ENCODE measurements at regions not wholly inside any gene's neighbourhood (a gene's known extent, or its start where the extent isn't known, plus 50 kb on each side); places are given as distances from the start of the nearest gene placed in this dataset.

GRCh38 chr12:118822512-118822911 is 158.8 kb upstream of the SRRM4 start:
- Mint-ChIP-seq H3K4me1 (no peaks in the 10 kb centered on the region), H3K36me3 (no peaks in the 10 kb centered on the region), H3K27me3 (no peaks in the 10 kb centered on the region), H3K4me3 (no peak overlapping the region), H3K27ac (no peak overlapping the region), H3K9me3 (peaks cover 4 to 9% (median 8%) of the 10 kb centered on the region in 3 donors)
- WGBS (ENCODE audit: insufficient coverage), result 100% methylated on average over 1 of the region's 3 CpGs
- no peaks in the 10 kb centered on the region for H3K9me3 ChIP-seq
- H3K4me1 ChIP-seq (ENCODE audit: control insufficient read depth in 1 of 2, extremely low read depth in 1 of 2, insufficient read depth in 2 of 2, low read length in 2 of 2), result no peaks in the 10 kb centered on the region
- no peaks in the 10 kb centered on the region for H3K36me3 ChIP-seq (ENCODE audit: control insufficient read depth in 2 of 2, extremely low read depth in 1 of 2, insufficient read depth in 1 of 2, low read length in 1 of 2)
- H3K27ac ChIP-seq (ENCODE audit: low read length), result no peak overlapping the region
- DNase-seq (no peak), ATAC-seq (replicated peaks in 1 of 4) (no peak)
- H3K4me3 ChIP-seq (ENCODE audit: control insufficient read depth in 1 of 2, extremely low read depth in 1 of 2, low read length in 1 of 2), result no peak overlapping the region
- no peaks in the 10 kb centered on the region for H3K27me3 ChIP-seq (replicated peaks in 1 of 2; ENCODE audit: control insufficient read depth in 2 of 2, extremely low read depth in 1 of 2, insufficient read depth in 2 of 2, low read length in 1 of 2)
- ChIA-PET CTCF (no interaction called here), POLR2A (no interaction called here)

DNA sequence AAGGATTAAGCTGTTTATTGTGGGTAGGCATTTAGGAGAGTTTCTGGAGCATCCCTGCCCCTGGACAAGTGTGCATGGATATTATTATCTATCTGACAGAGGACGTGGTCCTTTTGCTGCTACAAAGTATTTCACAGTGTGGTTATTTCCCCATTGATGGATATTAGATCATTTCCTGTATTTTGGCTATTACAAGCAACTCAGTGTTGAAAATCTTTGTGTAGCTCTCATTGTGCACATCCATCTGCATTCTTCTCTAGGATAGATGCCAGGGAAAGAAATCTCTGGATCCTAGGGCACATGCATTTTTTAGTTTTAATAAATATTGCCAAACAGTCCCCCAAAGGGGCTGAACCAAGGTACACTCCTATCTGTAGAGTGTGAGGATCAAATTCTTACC is 154.3 kb upstream of the SRRM4 start:
- no peaks in the 10 kb centered on the region for H3K4me1 Mint-ChIP-seq
- H3K27me3 Mint-ChIP-seq, result no peaks in the 10 kb centered on the region
- no peaks in the 10 kb centered on the region for H3K9me3 ChIP-seq
- peaks cover 5 to 7% (median 5%) of the 10 kb centered on the region in 3 donors for H3K9me3 Mint-ChIP-seq
- no peak for ATAC-seq (replicated peaks in 1 of 4)
- WGBS (ENCODE audit: insufficient coverage), result 0% methylated on average over 1 of the region's 1 CpG
- no peaks in the 10 kb centered on the region for H3K36me3 ChIP-seq (ENCODE audit: control insufficient read depth in 2 of 2, extremely low read depth in 1 of 2, insufficient read depth in 1 of 2, low read length in 1 of 2)
- H3K27me3 ChIP-seq (replicated peaks in 1 of 2; ENCODE audit: control insufficient read depth in 2 of 2, extremely low read depth in 1 of 2, insufficient read depth in 2 of 2, low read length in 1 of 2), result no peaks in the 10 kb centered on the region
- H3K36me3 Mint-ChIP-seq, result no peaks in the 10 kb centered on the region
- H3K27ac Mint-ChIP-seq, result no peak overlapping the region
- H3K27ac ChIP-seq (ENCODE audit: low read length), result no peak overlapping the region
- no peak overlapping the region for H3K4me3 Mint-ChIP-seq
- H3K4me3 ChIP-seq (ENCODE audit: control insufficient read depth in 1 of 2, extremely low read depth in 1 of 2, low read length in 1 of 2), result no peak overlapping the region
- POLR2A ChIA-PET, result no interaction called here
- H3K4me1 ChIP-seq (ENCODE audit: control insufficient read depth in 1 of 2, extremely low read depth in 1 of 2, insufficient read depth in 2 of 2, low read length in 2 of 2), result no peaks in the 10 kb centered on the region
- CTCF ChIA-PET, result no interaction called here
- no peak for DNase-seq

- no peaks in the 10 kb centered on the region for H3K27me3 ChIP-seq (replicated peaks in 1 of 2; ENCODE audit: control insufficient read depth in 2 of 2, extremely low read depth in 1 of 2, insufficient read depth in 2 of 2, low read length in 1 of 2)
- no peaks in the 10 kb centered on the region for H3K9me3 ChIP-seq
- ChIA-PET CTCF (no interaction called here), POLR2A (no interaction called here)
- no peak for DNase-seq
- Mint-ChIP-seq H3K4me3 (no peak overlapping the region), H3K36me3 (no peaks in the 10 kb centered on the region), H3K4me1 (no peaks in the 10 kb centered on the region), H3K9me3 (peaks cover 0 to 7% (median 5%) of the 10 kb centered on the region in 3 donors), H3K27me3 (no peaks in the 10 kb centered on the region), H3K27ac (no peak overlapping the region)
- H3K27ac ChIP-seq (ENCODE audit: low read length), result no peak overlapping the region
- no peaks in the 10 kb centered on the region for H3K36me3 ChIP-seq (ENCODE audit: control insufficient read depth in 2 of 2, extremely low read depth in 1 of 2, insufficient read depth in 1 of 2, low read length in 1 of 2)
- WGBS (ENCODE audit: insufficient coverage), result 85% methylated on average over 4 of the region's 6 CpGs
- no peak for ATAC-seq (replicated peaks in 1 of 4)
- no peaks in the 10 kb centered on the region for H3K4me1 ChIP-seq (ENCODE audit: control insufficient read depth in 1 of 2, extremely low read depth in 1 of 2, insufficient read depth in 2 of 2, low read length in 2 of 2)
- no peak overlapping the region for H3K4me3 ChIP-seq (ENCODE audit: control insufficient read depth in 1 of 2, extremely low read depth in 1 of 2, low read length in 1 of 2)
Observed at GRCh38 chr12:118827606-118828005, 153.7 kb upstream of the SRRM4 start.

- Mint-ChIP-seq H3K36me3 (no peaks in the 10 kb centered on the region), H3K9me3 (peaks cover 7 to 13% (median 8%) of the 10 kb centered on the region in 3 donors), H3K4me1 (no peaks in the 10 kb centered on the region), H3K4me3 (no peak overlapping the region), H3K27ac (no peak overlapping the region), H3K27me3 (peaks cover 5 to 8% of the 10 kb centered on the region in 2 donors)
- ChIA-PET CTCF (no interaction called here), POLR2A (no interaction called here)
- no peak overlapping the region for H3K4me3 ChIP-seq (ENCODE audit: control insufficient read depth in 1 of 2, extremely low read depth in 1 of 2, low read length in 1 of 2)
- no peaks in the 10 kb centered on the region for H3K9me3 ChIP-seq
- no peak overlapping the region for H3K27ac ChIP-seq (ENCODE audit: low read length)
- DNase-seq (no peak), ATAC-seq (replicated peaks in 1 of 4) (no peak)
- no CpG with 5 or more reads among the region's 1 CpG for WGBS (ENCODE audit: insufficient coverage)
- H3K36me3 ChIP-seq (ENCODE audit: control insufficient read depth in 2 of 2, extremely low read depth in 1 of 2, insufficient read depth in 1 of 2, low read length in 1 of 2), result no peaks in the 10 kb centered on the region
- H3K27me3 ChIP-seq (replicated peaks in 1 of 2; ENCODE audit: control insufficient read depth in 2 of 2, extremely low read depth in 1 of 2, insufficient read depth in 2 of 2, low read length in 1 of 2), result peaks cover 0 to 2% of the 10 kb centered on the region in 2 experiments
- H3K4me1 ChIP-seq (ENCODE audit: control insufficient read depth in 1 of 2, extremely low read depth in 1 of 2, insufficient read depth in 2 of 2, low read length in 2 of 2), result no peaks in the 10 kb centered on the region
Observed at GRCh38 chr12:118830296-118830695, 151.0 kb upstream of the SRRM4 start.

GRCh38 chr12:118835926-118836325 is 145.4 kb upstream of the SRRM4 start:
- ChIA-PET POLR2A (no interaction called here), CTCF (no interaction called here)
- Mint-ChIP-seq H3K27me3 (peaks cover 6 to 10% of the 10 kb centered on the region in 2 donors), H3K27ac (no peak overlapping the region), H3K36me3 (no peaks in the 10 kb centered on the region), H3K9me3 (peaks cover 0 to 16% (median 3%) of the 10 kb centered on the region in 3 donors), H3K4me3 (no peak overlapping the region), H3K4me1 (no peaks in the 10 kb centered on the region)
- 50% methylated on average over 1 of the region's 1 CpG for WGBS (ENCODE audit: insufficient coverage)
- Histone ChIP-seq H3K9me3 (no peaks in the 10 kb centered on the region), H3K36me3 (ENCODE audit: control insufficient read depth in 2 of 2, extremely low read depth in 1 of 2, insufficient read depth in 1 of 2, low read length in 1 of 2) (no peaks in the 10 kb centered on the region), H3K4me1 (ENCODE audit: control insufficient read depth in 1 of 2, extremely low read depth in 1 of 2, insufficient read depth in 2 of 2, low read length in 2 of 2) (no peaks in the 10 kb centered on the region), H3K27ac (ENCODE audit: low read length) (no peak overlapping the region), H3K4me3 (ENCODE audit: control insufficient read depth in 1 of 2, extremely low read depth in 1 of 2, low read length in 1 of 2) (no peak overlapping the region), H3K27me3 (replicated peaks in 1 of 2; ENCODE audit: control insufficient read depth in 2 of 2, extremely low read depth in 1 of 2, insufficient read depth in 2 of 2, low read length in 1 of 2) (peaks cover 0 to 2% of the 10 kb centered on the region in 2 experiments)
- ATAC-seq (replicated peaks in 1 of 4) (no peak), DNase-seq (no peak)

DNA sequence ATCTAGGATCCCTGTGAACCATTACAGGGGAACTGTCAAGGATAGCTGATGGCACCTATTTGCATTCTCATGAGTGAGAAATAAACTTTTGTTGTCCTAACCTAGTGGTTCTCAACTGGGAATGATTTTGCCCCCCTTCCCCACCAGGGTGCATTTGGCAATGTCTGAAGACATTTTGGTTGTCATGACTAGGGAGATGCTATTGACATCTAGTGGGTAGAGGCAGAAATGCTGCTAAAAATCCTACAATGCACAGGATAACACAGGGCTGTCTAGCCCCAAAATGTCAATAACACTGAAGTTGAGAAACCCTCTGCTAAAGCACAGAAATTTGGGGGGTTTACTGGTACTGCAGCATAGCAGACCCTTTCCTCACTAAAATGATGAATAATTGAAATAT is 140.9 kb upstream of the SRRM4 start:
- no peaks in the 10 kb centered on the region for H3K4me1 ChIP-seq (ENCODE audit: control insufficient read depth in 1 of 2, extremely low read depth in 1 of 2, insufficient read depth in 2 of 2, low read length in 2 of 2)
- POLR2A ChIA-PET, result no interaction called here
- H3K27me3 ChIP-seq (replicated peaks in 1 of 2; ENCODE audit: control insufficient read depth in 2 of 2, extremely low read depth in 1 of 2, insufficient read depth in 2 of 2, low read length in 1 of 2), result peaks cover 0 to 8% of the 10 kb centered on the region in 2 experiments
- no peak overlapping the region for H3K27ac ChIP-seq (ENCODE audit: low read length)
- no peaks in the 10 kb centered on the region for H3K36me3 Mint-ChIP-seq
- no peaks in the 10 kb centered on the region for H3K9me3 ChIP-seq
- H3K27me3 Mint-ChIP-seq, result peaks cover under 1% of the 10 kb centered on the region in 2 donors
- no peak overlapping the region for H3K27ac Mint-ChIP-seq
- peaks cover 2 to 4% (median 3%) of the 10 kb centered on the region in 3 donors for H3K9me3 Mint-ChIP-seq
- no peak overlapping the region for H3K4me3 Mint-ChIP-seq
- DNase-seq, result no peak
- ATAC-seq (replicated peaks in 1 of 4), result no peak
- no peaks in the 10 kb centered on the region for H3K36me3 ChIP-seq (ENCODE audit: control insufficient read depth in 2 of 2, extremely low read depth in 1 of 2, insufficient read depth in 1 of 2, low read length in 1 of 2)
- CTCF ChIA-PET, result no interaction called here
- no peaks in the 10 kb centered on the region for H3K4me1 Mint-ChIP-seq
- no peak overlapping the region for H3K4me3 ChIP-seq (ENCODE audit: control insufficient read depth in 1 of 2, extremely low read depth in 1 of 2, low read length in 1 of 2)

DNA sequence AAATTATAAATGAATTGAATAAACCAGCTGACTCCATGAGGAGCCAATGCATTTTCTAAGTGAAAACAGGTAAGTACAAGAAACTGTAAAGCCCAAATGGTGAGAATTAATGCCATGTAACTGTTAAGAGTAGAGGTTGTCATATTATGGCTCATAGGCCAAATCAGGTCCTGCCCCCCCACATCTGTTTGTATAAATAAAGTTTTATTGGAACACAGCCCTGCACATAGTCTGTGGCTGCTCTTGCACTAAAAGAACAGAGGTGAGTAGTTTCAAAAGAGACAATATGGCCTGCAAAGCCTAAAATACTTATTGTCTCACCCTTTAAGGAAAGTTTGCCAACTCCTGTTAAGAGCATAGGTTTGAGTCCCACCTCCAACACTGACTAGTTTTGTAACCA is 140.5 kb upstream of the SRRM4 start:
- Mint-ChIP-seq H3K9me3 (peaks cover 0 to 7% (median 2%) of the 10 kb centered on the region in 3 donors), H3K27me3 (no peaks in the 10 kb centered on the region), H3K4me1 (no peaks in the 10 kb centered on the region), H3K27ac (no peak overlapping the region), H3K36me3 (no peaks in the 10 kb centered on the region), H3K4me3 (no peak overlapping the region)
- POLR2A ChIA-PET, result no interaction called here
- Histone ChIP-seq H3K4me1 (ENCODE audit: control insufficient read depth in 1 of 2, extremely low read depth in 1 of 2, insufficient read depth in 2 of 2, low read length in 2 of 2) (no peaks in the 10 kb centered on the region), H3K9me3 (no peaks in the 10 kb centered on the region), H3K4me3 (ENCODE audit: control insufficient read depth in 1 of 2, extremely low read depth in 1 of 2, low read length in 1 of 2) (no peak overlapping the region), H3K36me3 (ENCODE audit: control insufficient read depth in 2 of 2, extremely low read depth in 1 of 2, insufficient read depth in 1 of 2, low read length in 1 of 2) (no peaks in the 10 kb centered on the region), H3K27me3 (replicated peaks in 1 of 2; ENCODE audit: control insufficient read depth in 2 of 2, extremely low read depth in 1 of 2, insufficient read depth in 2 of 2, low read length in 1 of 2) (peaks cover 0 to 8% of the 10 kb centered on the region in 2 experiments), H3K27ac (ENCODE audit: low read length) (no peak overlapping the region)
- no peak for ATAC-seq (replicated peaks in 1 of 4)
- CTCF ChIA-PET, result no interaction called here
- DNase-seq, result no peak

Measured in T-cell (primary cell).